ENCODE measurements at regions not wholly inside any gene's neighbourhood (a gene's known extent, or its start where the extent isn't known, plus 50 kb on each side); places are given as distances from the start of the nearest gene placed in this dataset.

DNA sequence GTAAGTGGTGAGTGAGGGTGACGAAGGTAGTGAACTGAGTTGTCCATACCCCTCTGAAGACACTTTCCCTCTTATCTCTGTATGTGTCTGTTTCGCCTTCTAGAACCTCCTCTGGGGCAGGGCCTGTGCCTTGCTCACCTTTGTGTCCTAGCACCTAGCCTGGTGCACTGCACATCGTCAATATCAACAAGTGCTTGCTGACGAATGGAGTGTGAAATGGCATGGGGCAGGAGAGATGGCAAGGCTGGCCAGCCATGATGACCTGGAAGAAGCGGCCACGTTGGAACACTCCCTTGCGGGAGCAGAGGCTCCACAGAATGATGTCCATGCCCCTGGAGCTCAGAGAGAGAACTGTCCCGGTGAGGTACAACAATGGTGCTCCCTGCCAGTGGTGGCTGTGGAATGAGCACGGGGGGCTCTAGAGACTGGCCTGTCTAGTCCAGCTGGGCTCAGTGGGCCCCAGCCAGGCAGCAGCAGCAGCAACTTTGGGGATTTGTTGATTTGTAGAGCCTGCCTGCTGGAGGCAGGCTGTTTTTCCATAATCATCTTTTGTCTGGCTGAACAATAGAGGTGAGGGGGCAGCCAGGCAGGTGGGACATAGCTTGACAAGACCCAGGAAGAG lies 112.2 kb upstream of the PJA1 start:
- DNase-seq (ENCODE audit: low read depth in 3 of 3) = no peak

DNA sequence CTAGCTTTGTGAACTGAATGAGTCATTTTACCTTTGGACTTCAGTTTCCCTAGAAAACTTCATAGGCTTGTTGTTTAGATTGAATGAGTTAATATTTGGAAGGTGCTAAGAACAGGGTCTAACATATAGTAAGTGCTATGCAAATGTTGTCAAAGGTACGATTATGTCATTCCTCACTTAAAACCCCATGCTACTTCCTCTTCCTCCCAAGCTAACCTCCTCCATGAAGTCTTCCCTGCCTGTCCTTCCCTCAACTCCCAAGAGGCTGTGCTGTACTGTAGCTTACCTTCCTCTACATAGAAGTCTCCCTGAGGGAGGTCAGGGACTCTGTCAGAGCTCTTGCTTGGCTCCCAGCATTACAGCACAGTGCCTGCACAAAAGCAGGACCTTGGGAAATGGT lies 103.4 kb upstream of the PJA1 start:
- DNase-seq (ENCODE audit: low read depth in 3 of 3) = no peak

DNA sequence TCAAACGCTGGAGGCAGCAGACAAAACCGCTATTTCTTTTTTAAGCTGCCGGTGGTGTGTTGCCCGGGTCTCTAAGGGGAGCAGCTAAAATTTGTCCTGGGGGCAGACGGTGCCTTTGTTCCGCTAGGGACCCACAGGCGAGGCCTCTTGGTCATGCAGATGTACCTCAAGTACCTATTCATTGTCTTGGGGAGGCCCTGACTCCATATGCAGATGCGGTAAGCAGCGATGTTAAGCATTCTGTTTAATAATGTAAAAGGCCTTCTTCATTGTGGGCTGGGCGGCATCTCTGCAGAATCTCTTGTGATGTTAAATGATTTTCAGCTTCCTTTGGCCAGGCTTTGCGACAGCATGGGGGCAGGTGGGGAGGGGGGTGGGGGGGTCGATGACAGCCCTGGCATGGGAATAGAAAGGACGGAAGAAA lies 98.9 kb upstream of the PJA1 start:
- DNase-seq (ENCODE audit: low read depth in 3 of 3) = no peak

DNA sequence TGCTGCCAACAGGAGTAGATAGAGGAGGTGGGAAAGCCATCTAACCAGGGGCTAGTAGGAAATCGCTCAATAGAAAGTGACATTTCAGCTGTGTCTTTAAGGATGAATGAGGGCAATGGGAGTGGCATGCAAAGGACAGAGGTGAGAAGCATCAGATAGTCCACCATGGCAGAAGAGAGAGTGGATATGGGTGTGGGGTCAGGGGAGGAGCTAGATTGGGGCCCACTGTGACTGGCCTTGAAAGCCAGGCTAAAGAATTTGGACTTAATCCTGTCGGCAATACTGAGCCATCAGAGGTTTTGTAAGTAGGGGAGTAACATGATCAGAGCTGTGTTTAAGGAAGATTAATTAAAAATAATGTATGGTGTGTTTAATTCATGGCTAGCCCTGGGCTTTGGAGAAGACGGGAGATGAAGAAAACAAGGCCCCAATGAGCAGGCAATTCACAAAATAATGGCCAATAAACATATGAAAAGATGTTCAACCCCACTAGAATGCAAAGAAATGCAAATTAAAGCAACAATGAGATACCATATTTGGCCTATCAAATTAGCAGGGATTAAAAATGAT lies 98.1 kb upstream of the PJA1 start:
- no peak for DNase-seq (ENCODE audit: low read depth in 3 of 3)

DNA sequence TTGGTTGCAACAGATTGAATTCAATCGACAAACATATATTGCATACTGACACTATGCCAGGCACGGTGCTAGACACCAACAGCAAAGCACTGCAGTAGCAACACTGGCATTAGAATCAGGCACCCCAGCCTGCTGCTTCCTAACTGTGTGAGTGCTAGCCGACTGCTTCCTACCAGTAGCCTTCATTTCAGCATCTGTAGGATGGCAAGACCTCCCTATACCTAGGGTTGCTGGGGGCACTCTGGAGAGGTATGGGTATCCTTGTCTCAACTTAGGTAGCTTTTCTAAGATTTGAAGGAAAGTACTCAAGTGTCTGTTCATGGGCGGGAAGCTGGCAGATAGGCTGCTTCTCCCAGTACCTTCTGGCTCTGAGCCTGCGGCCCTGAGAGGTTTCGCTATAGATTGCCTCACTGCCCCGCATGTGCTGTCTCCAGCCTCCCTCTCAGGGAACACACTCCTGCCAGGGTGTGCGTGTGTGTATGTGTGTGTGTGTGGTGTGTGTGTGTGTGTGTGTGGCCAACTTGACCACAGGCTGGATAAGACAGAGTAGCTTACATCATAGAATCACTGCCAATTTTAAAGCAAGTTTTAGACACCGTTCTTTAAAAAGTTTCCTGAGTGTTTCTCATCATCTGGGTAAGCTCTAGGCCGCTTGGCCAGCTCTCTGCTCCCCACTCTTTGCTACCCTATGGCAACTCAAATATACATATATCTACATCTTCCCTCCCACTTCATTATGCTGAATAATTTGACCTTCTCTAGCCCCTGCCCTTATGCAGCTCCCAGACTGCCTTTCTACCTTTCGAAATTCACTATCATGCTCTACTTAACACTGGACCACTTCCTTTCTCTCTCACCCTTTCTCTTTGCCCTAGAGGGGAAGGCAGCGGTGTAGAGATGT lies 97.0 kb upstream of the PJA1 start:
- DNase-seq (ENCODE audit: low read depth in 3 of 3) = no peak

DNA sequence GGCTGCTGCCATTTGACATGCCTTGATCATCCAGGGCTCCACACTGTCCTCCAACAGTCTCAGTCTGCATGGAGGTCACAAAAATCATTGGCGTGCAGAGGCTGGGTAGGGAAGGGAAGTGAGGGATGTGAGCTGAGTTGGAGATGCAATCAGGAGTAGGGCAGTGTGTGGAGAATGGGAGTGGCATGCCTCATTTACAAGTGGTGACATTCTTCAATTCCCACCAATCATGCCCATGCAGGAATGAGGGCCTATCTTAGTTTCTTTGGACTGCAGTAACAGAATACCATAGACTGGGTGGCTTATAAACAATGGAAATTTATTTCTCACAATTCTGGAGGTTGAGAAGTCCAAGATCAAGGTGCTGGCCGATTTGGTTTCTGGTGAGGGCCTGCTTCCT lies 94.9 kb upstream of the PJA1 start:
- DNase-seq (ENCODE audit: low read depth in 3 of 3) = no peak

DNA sequence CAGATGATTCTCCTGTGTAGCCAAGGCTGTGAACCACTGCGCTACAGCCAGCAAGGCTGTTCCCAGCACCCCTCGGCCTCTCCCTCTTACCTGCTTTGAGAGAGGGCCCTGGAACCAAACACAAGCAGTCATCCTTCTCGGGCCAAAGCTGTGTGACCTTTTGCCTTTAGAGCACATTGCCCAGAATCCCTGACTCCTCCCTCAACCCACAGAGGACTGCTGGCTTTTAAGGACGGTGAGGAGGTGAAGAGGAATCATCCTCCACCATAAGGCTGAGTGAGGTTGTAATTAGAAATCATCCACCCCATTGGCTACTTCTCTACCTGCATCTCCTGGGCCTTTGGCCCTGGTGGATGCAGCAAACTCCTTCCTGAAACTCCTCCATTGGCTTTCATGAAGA lies 93.6 kb upstream of the PJA1 start:
- DNase-seq (ENCODE audit: low read depth in 3 of 3) = no peak

DNA sequence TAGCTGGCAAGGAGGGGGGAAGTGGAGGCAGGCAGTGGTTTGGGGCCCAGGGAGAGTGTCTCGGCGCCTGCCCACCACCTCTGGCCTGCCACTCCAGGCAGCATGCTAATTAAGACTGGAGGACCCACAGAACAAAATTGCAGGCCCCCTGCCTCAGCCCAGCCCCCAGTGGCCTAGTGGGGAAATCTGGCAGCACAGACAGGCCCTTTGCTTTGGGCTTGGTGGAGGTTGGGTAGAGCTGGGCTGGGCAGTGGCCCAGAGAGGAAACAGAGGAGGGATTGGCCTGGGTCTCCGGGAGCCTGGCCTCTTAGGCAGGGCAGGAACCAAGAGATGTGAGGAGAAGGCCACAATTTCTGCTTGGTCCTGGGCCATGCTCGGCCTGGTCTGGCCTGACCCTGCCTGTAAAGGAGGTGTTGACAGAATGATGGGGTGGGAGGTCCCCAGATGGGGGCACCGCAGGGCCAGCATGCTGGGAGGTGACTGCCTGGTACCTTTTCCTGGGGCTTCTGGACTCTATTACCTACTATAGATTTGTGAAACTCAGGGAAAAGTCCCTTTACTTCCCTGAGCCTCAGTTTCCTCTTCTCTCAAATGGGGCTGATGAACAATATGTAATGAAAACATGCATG lies 92.4 kb upstream of the PJA1 start:
- no peak for DNase-seq (ENCODE audit: low read depth in 3 of 3)

DNA sequence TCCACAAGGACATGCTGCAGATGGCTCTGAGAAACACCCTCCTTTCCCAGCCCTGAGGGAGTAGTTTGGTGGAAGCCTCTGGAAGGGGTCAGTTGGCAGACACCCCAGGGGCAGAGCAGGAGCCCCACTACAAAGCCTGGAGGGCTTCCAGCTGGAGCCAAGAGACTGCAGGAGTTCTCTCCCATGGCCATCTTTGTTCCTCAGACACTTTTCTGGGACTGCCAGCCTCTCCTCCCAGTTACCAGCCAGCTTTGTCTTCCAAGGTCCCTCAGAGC lies 91.0 kb upstream of the PJA1 start:
- DNase-seq (ENCODE audit: low read depth in 3 of 3) = no peak

DNA sequence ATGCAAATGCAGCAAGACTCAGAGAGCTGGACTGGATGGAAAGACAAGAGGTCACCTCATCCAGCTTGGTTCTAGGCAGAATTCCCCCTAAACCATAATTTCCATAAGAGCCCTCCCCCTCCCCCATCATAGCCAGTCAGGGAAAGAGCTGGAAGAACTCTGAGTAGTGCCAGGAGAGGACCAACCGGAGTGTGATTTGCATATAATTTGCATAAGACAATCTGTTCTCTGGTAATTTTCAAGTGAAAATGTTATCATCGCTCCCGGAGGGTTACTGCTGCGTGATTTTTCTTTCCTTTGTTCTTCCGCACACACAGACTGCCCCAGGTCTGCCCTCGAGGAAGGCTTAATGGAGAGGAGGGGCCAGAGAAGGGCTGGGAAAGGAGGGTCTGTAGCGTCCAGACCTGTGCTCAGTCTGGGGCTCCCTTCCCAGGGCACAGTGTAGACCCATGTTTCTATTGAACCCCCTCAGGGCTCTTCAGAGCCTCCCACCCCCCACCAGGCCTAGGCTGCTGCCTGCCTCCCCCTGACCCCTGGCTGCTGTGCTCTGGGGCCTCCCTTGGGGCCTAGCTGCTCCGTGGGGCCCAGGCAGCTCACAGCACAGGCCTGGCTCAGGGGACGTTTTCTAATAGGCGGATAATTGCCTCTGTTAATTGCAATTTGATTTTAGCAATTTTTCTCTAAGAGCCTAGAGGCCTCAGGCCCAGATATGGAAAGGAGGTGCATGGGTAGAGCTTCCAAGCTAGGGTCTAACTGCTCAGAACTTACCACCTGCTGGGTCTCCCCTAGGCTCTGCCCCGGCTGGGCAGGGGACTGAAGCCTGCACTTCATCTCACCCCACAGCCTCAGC lies 90.4 kb upstream of the PJA1 start:
- DNase-seq (ENCODE audit: low read depth in 3 of 3) = no peak

DNA sequence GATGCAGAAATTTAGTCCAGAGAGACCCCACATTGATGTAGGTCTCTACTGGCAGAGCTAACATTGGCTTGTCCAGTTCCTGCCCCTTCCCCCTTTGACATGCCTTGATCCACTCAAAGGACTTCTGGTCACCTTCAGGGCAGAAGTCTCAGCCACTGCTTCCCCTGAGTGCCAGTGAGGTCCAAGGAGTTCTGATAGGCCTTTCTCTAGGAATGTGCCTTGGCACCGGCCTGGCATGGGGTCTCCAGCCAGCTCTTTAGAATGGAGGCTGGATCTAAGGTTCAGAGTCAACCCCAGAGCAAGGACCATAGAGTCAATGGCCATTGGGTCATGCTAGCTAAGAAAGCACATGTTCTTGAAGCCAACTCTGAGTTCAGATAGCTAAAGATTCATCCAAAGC lies 88.6 kb upstream of the PJA1 start:
- DNase-seq (ENCODE audit: low read depth in 3 of 3) = no peak

DNA sequence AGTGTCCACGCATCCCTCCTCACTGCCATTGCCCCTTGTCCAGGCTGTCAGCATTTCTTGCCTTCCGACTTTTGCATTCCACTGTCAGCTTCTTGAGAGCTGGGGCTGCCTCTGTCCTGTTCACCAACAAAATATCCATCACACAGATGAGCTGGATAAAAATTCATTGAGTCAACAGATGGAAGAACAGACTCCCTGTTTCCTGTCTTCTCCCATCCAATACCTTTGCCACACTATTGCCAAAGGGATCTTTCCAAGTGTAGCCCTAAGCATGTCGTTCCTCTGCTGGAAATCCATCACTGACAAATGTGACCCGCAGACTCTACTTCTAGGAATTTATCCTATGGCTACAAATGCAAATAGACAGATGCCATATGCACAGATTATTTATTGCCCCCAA lies 78.0 kb upstream of the PJA1 start:
- no peak for DNase-seq (ENCODE audit: low read depth in 3 of 3)

DNA sequence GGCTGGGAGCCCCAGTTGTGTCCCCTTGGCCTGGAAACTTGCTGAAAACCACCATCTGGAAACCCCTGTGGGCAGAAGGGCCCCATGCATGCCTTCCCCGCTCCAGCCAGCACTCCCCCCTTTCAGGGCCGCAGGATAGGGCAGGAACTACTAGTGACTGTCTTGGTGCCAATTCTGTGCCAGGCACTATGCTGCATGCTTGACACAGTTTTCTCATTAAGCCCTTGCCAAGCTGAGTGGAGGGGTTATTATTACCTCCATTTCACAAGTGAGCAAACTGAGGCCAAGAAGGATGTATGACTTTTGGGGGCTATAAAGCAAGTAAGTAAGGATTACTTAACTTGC lies 73.6 kb upstream of the PJA1 start:
- no peak for DNase-seq (ENCODE audit: low read depth in 3 of 3)

DNA sequence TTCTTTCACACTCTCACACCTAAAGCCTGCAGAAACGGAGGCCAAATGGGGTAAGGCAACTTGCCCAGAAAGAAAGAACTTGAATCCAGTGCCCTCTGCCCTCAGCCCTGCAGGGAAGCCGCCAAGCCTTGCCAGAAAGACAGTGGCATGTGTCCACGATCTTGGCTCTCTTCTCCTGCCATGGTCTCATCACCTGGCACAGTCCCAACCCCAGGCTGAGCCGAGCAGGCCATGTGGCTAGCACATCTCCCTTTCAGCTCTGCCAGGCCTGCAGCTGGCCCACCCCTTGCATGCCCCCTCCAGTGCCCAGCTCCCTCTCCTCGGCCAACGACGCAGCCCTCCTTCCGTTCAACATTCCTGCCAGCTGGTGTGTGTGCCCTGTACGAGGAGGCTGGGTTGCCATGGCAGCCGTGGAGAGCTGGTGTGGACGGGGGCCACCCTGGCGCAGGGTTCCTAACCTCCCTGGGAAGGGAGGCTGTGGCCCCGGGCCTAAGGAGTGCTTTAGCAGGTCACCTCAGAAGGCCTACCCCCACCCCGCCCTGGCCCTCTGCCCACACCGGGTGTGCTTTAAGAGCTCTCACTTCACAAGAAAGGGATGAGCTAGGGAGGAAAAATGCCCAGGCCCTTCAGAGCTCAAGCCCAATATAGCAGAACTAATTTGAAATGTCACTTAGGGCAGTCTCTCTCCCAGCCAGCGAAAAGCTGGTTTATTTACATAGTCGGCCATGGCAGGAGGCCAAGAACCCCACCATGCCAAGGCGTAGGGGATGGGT lies 73.0 kb upstream of the PJA1 start:
- no peak for DNase-seq (ENCODE audit: low read depth in 3 of 3)

DNA sequence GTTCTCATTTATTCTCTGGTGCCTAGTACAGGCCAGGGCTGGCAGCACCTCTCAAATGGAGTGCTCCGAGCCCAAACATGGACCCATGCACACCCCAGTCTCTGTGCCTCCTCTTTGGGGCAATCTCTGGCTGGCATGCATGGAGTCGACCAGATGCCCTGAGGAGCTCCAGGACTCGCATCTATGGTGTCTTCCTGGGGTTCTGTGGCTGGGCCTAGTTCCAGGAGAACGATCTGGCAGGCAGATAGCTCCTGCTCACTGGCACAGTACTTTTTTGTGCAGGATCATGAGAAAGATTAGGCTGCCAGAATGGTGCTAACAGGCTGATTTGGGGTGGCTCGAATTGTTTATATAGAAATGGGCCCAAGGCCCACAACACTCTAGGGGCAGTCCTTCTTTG lies 72.0 kb upstream of the PJA1 start:
- no peak for DNase-seq (ENCODE audit: low read depth in 3 of 3)

DNA sequence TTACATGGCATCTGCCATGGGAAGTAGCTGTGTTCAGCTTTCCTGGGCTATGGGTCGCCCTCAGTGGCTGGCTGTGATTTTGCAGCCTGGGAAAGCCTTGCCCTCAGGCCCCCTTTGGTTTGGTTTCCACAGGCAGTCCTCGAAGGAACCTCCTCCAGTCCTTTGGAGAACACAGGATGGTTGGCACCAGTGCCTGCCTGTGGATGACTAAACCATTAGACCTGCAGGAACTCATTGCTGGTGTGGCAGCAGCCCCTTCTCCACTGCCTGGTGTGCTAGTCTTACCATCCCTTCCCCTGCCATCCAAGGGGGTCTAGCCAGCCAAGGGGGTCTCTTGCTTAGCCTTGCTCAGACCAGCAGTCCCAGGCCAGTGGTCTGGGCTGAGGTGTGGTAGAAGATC lies 71.4 kb upstream of the PJA1 start:
- DNase-seq (ENCODE audit: low read depth in 3 of 3) = no peak

DNA sequence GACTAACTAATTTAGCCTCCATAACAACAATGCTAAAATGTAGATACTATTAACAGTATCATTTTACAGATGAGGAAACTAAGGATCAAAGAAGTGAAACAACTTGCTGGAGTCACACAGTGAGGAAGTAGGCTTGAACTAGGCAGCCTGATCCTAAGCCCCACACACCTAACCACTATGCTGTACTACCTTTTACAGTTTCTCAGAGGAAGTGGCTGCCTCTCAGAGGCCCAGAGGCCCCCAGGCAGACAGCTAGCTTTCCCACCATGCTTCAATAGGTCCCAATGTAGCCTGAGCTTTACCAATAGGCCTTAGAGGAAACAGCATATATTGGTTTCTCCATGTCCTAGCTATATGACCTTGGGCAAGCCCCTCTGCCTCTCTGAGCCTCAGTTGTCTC lies 69.4 kb upstream of the PJA1 start:
- no peak for DNase-seq (ENCODE audit: low read depth in 3 of 3)

DNA sequence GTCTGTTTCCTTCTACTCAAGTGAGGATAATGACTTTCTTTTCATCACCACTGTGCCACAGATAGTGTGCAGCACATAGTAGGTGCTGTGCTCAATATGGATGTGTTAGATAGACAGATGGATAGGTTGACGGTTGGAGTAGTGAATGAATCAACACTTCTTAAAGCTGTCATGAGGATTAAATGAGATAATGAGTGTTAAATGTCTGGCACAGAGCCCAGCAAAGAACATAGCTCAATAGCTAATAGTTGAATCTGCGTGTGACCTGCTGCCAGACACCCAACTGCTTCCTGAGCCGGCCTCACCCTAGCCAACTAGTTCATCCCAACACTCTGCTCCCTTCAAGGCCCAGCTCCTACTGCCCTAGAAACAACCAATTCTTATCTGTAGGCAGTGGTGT lies 67.7 kb upstream of the PJA1 start:
- no peak for DNase-seq (ENCODE audit: low read depth in 3 of 3)

DNA sequence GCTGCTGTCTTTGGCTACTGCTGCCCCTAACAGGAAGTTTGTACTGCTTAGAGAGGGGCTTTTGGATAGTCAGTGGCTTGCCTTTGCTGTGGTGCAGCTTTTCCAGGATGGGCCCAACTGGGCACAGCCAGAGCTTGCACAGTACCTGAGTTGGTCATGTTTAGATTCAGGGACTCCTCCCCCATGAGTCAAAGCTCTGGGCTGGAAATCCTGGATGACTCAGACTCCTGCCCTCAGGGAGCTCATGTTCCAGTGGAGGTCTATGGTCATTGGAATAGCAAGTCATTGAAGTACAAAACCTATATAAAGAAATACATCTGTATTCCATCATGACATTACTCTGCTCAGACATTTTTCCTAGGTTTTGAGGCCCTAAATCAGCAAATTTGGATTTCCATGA lies 66.7 kb upstream of the PJA1 start:
- no peak for DNase-seq (ENCODE audit: low read depth in 3 of 3)

DNA sequence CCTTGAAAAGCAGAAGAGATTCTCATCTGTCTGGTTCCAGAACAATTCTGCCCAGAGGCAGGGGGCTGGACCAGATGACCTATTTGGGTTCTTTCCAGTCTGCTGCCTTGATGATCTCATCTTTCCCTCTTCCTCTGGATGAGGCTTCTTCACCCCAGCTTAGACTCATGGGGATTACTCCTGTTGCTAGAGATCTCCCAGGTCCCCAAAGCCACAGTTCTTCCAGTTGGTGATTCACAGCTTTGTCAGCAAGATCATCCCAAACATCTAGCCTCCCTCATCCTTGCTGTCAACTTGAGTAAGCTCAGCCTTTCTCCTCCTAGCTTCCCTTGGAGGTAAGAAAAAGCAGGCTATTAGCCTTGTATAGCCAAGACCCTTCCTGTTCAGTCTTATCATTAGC lies 64.2 kb upstream of the PJA1 start:
- DNase-seq (ENCODE audit: low read depth in 3 of 3) = no peak

DNA sequence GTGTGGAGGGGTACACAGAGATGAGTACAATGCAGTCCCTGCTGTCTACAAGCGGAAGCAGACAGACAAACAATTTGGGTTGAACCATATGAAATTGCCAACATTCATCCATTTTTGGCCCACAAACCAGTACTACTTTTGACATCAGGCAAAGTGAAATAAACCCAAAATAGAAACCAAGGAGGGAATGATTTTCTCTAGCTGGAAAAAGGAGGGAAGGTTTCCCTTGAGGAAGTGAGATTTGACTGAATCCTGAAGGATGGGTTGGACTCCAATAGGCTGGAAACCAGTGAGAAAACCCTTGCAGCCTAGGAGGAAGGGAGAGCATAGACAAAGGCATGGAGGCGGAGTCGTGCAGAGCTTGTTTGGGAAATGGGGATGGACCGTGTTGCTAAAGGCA lies 63.5 kb upstream of the PJA1 start:
- no peak for DNase-seq (ENCODE audit: low read depth in 3 of 3)

Measured in stimulated activated CD4-positive, alpha-beta T cell treated with anti-CD3 and anti-CD28 coated beads, TNF-alpha, amount 100 ng/mL, for 4 hours (primary cell).